ENCODE measurements at regions not wholly inside any gene's neighbourhood (a gene's known extent, or its start where the extent isn't known, plus 50 kb on each side); places are given as distances from the start of the nearest gene placed in this dataset.
"Not testable (repeated sequence)": the region's sequence is repeated elsewhere in the genome, so short reads cannot be mapped to it uniquely, and the experiment has no call there.

- no peak overlapping the region for H3K4me3 ChIP-seq
- DNase-seq, result no peak
Measured at GRCh38 chr19:33866696-33867095, 70.0 kb downstream of the KCTD15 start.

GRCh38 chr19:33868076-33868735 is 71.5 kb downstream of the KCTD15 start:
- no peak for TF ChIP-seq CTCF (IDR thresholded peaks at IDR 0.05)
- Histone ChIP-seq H3K27me3 (peaks cover 0 to 3% of the 10 kb centered on the region in 2 donors), H3K4me3 (peak overlapping the region; percentile 29 to 35), H3K4me1 (peaks cover 0 to 18% (median 6%) of the 10 kb centered on the region in 4 donors), H3K36me3 (no peaks in the 10 kb centered on the region), H3K27ac (peak overlapping the region; percentile 3 to 54), H3K9me3 (no peaks in the 10 kb centered on the region)
- DNase-seq, result no peak
- intact Hi-C loops (cut with DNase I; ENCODE audit: low total_unique reads), result no loop called here

More at GRCh38 chr19:33866696-33867095, 70.0 kb downstream of the KCTD15 start:
- no peak overlapping the region for H3K27ac ChIP-seq
- H3K4me1 ChIP-seq, result peaks cover 0 to 18% (median 6%) of the 10 kb centered on the region in 4 donors
- no peaks in the 10 kb centered on the region for H3K36me3 ChIP-seq
- H3K27me3 ChIP-seq, result peaks cover 0 to 3% of the 10 kb centered on the region in 2 donors
- intact Hi-C loops (cut with DNase I; ENCODE audit: low total_unique reads), result no loop called here
- H3K9me3 ChIP-seq, result no peaks in the 10 kb centered on the region
- no peak for TF ChIP-seq CTCF (IDR thresholded peaks at IDR 0.05)

- no peak for DNase-seq
- TF ChIP-seq CTCF (IDR thresholded peaks at IDR 0.05), result no peak
- intact Hi-C loops (cut with DNase I; ENCODE audit: low total_unique reads), result no loop called here
- Histone ChIP-seq H3K27me3 (peaks cover 0 to 3% of the 10 kb centered on the region in 2 donors), H3K36me3 (no peaks in the 10 kb centered on the region), H3K4me1 (peaks cover 0 to 18% (median 6%) of the 10 kb centered on the region in 4 donors), H3K4me3 (peak overlapping the region; percentile 29 to 35), H3K9me3 (no peaks in the 10 kb centered on the region), H3K27ac (peak overlapping the region; percentile 3 to 54)
Measured at GRCh38 chr19:33868788-33869412, 72.2 kb downstream of the KCTD15 start.

GRCh38 chr19:33870298-33870932 is 73.7 kb downstream of the KCTD15 start:
- H3K36me3 ChIP-seq; DNase-seq; intact Hi-C loops (cut with DNase I; ENCODE audit: low total_unique reads): not testable (repeated sequence)

GRCh38 chr19:33871605-33872004 is 74.9 kb downstream of the KCTD15 start:
- DNase-seq, result no peak
- Histone ChIP-seq H3K9me3 (no peaks in the 10 kb centered on the region), H3K27ac (no peak overlapping the region), H3K36me3 (no peaks in the 10 kb centered on the region), H3K27me3 (peaks cover 0 to 3% of the 10 kb centered on the region in 2 donors), H3K4me1 (peaks cover 0 to 21% (median 7%) of the 10 kb centered on the region in 4 donors), H3K4me3 (no peak overlapping the region)
- intact Hi-C loops (cut with DNase I; ENCODE audit: low total_unique reads), result no loop called here
- no peak for TF ChIP-seq CTCF (IDR thresholded peaks at IDR 0.05)

More at GRCh38 chr19:33870298-33870932, 73.7 kb downstream of the KCTD15 start:
- not testable (repeated sequence) for H3K4me3 ChIP-seq, H3K27me3 ChIP-seq, H3K27ac ChIP-seq, H3K9me3 ChIP-seq
- peaks cover 0 to 18% (median 6%) of the 10 kb centered on the region in 4 donors for H3K4me1 ChIP-seq

Data from tibial artery (tissue), 4 donors.